GM21381 (cell line): ENCODE measurements at regions not wholly inside any gene's neighbourhood (a gene's known extent, or its start where the extent isn't known, plus 50 kb on each side); places are given as distances from the start of the nearest gene placed in this dataset.
"Not testable (repeated sequence)": the region's sequence is repeated elsewhere in the genome, so short reads cannot be mapped to it uniquely, and the experiment has no call there.

Experiments
- ATAC-seq: cut with Tn5 transposase; IDR thresholded peaks from one replicate; pipeline ENCODE4 v1.9.1; 2021; ENCODE audit warnings: mild to moderate bottlenecking, moderate library complexity; ENCODE audit not compliant: unreplicated experiment

GRCh38 chr2:221777119-221777518, 205.0 kb upstream of the EPHA4 start:
- no peak for ATAC-seq

DNA sequence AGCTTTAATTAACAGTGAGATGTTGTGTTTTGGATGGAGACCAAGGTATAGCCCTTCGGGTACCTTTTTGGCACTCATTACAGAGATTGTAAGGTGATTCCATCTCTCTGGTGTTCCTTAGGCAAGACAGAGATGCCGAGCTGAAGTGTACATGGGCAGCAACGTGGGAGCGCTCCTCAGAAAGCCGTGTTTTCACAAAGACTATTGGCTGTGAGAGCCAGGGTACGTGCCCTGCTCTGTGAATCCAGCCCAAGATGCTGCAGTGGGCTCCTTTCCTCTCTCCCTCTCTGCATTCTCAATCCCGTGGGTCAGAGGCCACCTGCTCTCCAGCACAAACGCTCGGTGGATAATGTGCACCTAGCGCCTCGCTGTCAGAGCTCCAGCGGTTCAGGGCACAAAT, 203.0 kb upstream of the EPHA4 start:
- ATAC-seq = no peak

DNA sequence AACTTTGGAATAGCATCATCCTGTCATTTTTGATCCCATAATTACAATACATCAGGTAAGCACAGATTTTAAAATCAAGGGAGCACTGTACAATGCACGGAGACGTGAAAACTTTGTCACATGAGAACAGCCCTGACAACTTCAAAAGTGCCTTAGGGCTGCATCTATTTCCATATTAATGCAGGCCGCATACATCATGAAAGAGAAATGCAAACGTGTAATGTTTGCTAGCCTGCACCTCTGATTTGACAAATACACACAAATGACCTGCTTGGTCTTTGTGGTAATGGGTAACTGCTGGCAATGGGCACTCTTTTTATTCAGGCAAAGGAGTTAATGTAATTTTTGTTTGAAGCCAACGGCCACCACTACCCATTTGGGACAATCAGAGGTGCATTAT, 202.0 kb upstream of the EPHA4 start:
- no peak for ATAC-seq

- ATAC-seq = no peak
These were observed 199.2 kb upstream of the EPHA4 start for GRCh38 chr2:221771297-221771696.

DNA sequence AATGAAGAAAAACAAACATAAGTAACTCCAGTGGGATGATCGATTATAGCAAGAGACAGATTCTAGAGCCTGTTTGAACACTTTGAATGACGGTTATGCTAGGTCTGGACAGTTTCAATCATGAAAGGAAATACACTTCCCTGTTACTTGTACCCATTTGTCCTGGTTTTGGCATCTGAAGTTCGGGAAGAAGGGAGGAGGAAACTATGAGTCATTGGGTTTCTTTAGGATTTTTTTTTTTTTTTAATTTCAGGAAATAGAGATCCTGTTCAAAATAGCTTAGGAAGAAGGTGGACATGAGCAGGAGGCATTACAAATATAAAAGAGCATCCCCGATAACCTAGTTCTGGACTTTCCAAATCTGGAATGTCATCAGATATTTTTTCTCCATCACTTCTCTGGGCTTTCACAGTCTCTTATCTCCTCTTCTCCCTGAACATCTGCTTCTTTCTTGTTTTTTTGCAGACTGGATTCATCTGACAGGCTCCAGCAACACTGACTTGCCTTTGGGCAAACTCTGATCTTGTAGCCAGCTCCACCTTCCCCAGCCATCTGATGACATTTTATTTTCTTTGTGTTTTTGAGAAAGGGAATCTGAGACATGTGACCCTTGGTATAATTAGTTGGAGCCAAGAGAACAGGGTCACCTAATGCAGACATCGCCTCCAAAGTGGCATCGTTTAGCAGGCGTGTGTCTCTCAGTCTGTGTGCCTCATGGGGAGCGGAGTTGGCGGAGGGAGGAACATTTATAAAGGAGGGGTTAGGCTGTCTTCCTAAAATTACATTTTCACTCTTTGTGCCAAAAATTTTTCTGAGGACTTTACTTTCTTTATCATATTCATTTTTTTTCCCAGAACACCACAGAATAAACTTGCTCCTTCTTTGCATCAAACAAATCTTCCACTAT, 195.3 kb upstream of the EPHA4 start:
- ATAC-seq = no peak

GRCh38 chr2:221762496-221762895, 190.4 kb upstream of the EPHA4 start:
- no peak for ATAC-seq

- no peak for ATAC-seq
These were observed 189.2 kb upstream of the EPHA4 start for GRCh38 chr2:221761260-221761659.

- ATAC-seq = no peak
These were observed 186.0 kb upstream of the EPHA4 start for GRCh38 chr2:221758076-221758475.

- no peak for ATAC-seq
These were observed 181.3 kb upstream of the EPHA4 start for GRCh38 chr2:221753401-221753800.

- no peak for ATAC-seq
These were observed 180.7 kb upstream of the EPHA4 start for GRCh38 chr2:221752781-221753180.

- no peak for ATAC-seq
These were observed 178.2 kb upstream of the EPHA4 start for GRCh38 chr2:221750316-221750715.

- no peak for ATAC-seq
These were observed 175.3 kb upstream of the EPHA4 start for GRCh38 chr2:221747289-221747972.

GRCh38 chr2:221741496-221742211, 169.6 kb upstream of the EPHA4 start:
- ATAC-seq = no peak

DNA sequence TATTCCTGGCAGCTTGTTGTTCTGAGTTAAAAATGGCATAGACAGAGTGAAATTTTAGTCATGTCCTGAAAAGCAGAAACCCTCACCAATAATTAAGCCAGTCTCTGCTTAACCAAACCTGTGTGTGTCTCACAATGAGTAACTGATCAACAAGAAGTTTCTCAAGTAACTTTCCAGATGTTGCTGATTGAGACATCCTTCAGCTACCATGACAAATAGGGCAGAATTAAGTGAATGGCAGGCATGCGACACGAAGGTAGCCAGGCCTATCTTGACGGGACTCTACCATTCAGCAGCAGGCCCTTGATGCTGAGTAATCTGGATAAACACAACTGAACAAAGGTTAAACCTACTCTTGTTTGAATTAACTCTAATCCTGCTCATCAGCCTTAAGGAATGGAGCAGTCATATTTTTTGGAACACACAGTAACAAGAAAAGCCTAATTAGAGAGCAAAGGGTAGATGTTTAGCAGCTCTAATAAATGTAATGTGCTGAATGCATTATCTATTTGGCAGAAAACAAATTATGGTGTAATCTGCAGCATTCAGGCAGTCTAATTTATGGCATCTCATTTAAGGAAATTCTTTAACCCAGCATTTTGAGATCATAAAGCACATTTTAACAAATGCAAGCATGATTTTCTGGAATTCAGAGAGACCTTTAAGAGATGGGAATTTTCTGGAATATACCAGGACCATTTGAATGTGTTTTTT, 159.5 kb upstream of the EPHA4 start:
- peak; percentile 69 for ATAC-seq

DNA sequence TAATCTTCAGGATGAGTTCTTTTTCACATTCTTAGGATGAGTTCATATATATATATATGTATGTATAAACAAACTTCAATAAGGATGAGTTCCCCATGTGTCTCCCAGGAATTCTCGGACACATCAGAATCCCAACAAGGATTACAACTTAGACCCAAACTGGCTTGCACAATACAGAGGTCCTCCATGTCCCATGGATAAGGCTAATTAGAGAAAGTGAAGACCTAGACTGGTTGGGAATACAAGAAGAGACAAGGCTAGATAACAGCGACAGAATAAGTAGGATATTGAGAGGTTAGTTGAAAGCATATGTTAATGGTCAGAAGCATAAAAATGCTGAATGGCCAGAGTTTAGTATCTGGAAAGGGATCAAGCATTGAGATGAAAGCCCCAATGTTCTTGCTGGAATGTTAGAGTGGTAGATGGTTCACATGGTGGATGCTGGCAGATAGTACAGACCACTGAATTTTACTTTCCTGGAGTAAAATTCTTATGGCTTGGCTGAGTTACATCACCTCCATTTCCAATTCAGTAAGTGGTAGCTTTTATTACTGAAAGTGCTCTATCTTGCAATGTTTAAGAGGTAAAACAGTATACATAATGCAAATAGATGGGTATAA, 154.9 kb upstream of the EPHA4 start:
- ATAC-seq = no peak

GRCh38 chr2:221724631-221725203, 152.6 kb upstream of the EPHA4 start:
- ATAC-seq = no peak

DNA sequence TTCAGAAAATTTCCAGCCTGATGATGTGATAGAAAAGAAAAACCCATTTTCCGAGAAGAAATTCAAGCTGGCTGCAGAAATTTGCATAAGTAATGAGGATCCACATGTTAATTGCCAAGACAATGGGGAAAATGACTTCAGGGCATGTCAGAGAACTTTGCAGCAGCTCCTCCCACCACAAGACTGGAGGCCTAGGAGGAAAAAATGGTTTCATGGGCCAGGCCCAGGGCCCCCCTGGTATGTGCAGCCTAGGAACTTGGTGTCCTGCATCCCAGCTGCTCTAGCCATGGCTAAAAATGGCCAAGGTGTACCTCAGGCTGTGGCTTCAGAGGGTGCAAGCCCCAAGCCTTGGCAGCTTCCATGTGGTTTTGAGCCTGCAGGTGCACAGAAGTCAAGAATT, 152.0 kb upstream of the EPHA4 start:
- ATAC-seq = not testable (repeated sequence)

DNA sequence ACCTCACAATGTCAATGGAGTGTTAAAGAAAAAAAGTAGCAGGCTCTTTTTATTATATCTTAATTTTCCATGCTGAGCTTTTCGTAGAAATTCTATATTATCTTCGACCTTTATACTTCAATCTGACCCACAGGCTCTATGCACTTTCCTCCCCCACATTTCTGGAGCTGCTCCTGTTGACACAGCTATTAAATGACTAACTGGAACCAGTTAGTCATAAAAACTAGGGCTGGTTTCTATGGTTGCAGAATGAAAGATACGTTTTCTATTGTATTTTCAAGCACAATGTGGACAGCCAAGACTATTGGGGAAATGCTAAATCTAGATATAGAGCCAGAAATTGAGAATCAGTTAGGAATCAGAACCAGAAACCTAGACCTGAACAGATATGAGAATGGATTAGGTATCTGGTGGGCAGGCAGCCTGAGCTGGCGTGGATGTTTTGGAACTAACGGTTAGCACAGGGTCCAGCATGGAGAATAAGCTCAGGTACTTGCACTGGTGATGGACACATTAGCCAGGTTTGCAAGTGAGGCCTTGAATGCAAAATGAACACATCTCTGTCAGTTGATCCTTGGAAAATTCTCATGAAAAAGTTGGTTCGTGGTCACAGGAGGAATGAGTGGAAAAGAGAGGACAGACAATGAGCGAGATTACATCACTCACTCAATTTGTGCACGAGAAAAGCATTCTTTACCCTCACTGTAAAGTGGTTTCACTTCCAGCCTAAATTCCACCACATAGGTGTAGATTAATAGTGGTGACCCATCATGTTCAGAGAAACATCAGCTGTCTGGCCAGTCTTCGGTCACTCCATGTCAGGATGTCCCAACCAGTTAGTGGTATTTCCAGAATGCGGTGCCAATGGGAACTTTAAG, 144.6 kb upstream of the EPHA4 start:
- ATAC-seq = no peak

GRCh38 chr2:221715523-221716247, 143.6 kb upstream of the EPHA4 start:
- no peak for ATAC-seq
